ENCODE measurements at regions not wholly inside any gene's neighbourhood (a gene's known extent, or its start where the extent isn't known, plus 50 kb on each side); places are given as distances from the start of the nearest gene placed in this dataset.

- H3K4me3 ChIP-seq (ENCODE audit: low read depth, low read length) = no peak overlapping the region
- TF ChIP-seq, protein P1, sequence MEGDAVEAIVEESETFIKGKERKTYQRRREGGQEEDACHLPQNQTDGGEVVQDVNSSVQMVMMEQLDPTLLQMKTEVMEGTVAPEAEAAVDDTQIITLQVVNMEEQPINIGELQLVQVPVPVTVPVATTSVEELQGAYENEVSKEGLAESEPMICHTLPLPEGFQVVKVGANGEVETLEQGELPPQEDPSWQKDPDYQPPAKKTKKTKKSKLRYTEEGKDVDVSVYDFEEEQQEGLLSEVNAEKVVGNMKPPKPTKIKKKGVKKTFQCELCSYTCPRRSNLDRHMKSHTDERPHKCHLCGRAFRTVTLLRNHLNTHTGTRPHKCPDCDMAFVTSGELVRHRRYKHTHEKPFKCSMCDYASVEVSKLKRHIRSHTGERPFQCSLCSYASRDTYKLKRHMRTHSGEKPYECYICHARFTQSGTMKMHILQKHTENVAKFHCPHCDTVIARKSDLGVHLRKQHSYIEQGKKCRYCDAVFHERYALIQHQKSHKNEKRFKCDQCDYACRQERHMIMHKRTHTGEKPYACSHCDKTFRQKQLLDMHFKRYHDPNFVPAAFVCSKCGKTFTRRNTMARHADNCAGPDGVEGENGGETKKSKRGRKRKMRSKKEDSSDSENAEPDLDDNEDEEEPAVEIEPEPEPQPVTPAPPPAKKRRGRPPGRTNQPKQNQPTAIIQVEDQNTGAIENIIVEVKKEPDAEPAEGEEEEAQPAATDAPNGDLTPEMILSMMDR (IDR thresholded peaks at IDR 0.05; ENCODE audit: low read depth, low read length) = no peak
Observed at GRCh38 chr4:54819034-54819433, 161.3 kb downstream of the KIT start.

DNA sequence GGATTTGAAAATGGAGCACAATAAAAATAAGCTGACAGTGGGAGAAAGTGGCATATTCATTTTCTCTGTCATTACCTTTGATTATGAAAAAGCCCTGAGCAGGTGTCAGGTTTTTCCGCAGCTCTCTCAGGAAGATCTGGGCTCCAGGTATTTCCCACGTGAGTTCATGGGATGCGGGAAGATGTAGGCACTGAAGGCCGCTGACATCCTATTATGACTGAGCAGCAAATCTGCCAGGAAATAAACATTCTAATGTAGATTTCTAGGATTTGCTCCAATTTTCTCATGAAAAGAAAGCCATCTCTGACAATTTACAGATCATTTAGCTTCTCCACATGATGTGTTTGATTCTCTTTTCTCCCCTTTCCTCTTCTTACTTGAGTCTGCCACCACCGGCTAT is 160.7 kb downstream of the KIT start:
- H3K4me3 ChIP-seq (ENCODE audit: low read depth, low read length) = no peak overlapping the region
- TF ChIP-seq, protein P1 (IDR thresholded peaks at IDR 0.05; ENCODE audit: low read depth, low read length) = no peak

DNA sequence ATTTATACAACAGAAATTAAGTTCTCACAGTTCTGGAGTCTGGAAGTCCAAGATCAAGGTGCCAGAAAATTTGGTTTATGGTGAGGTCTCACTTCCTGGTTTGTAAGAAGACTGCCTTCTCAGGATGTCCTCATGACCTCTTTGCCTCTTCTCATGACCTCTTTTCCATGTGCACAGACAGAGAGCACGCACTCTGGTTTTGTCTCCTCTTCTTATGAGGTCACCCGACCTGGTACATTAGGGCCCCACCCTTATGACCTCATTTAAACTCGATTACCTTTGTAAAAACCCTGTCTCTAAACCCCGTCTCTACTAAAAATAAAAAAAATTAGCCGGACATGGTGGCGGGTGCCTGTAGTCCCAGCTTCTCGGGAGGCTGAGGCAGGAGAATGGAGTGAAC is 155.9 kb downstream of the KIT start:
- no peak overlapping the region for H3K4me3 ChIP-seq (ENCODE audit: low read depth, low read length)
- TF ChIP-seq, protein P1 (IDR thresholded peaks at IDR 0.05; ENCODE audit: low read depth, low read length) = no peak

DNA sequence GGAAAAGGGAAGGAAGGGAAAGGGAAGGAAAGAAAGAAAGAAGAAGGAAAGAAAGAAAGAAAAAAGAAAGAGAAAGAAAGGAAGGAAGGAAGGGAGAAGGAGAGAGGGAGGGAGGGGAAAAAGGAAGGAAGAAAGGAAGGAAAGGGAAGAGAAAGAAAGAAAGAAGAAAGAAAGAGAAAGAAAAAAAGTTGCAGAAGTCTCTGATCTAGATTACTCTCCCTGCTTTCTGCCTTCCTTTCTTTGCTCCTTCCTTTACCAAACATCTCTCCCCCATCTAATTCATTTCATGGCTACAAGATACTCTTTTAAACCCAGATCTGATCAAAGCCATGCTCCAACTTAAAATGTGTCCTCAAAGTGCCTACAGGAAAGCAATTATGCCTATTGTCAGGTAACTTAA is 148.6 kb downstream of the KIT start:
- no peak overlapping the region for H3K4me3 ChIP-seq (ENCODE audit: low read depth, low read length)
- TF ChIP-seq, protein P1 (IDR thresholded peaks at IDR 0.05; ENCODE audit: low read depth, low read length) = no peak

- TF ChIP-seq, protein P1 (IDR thresholded peaks at IDR 0.05; ENCODE audit: low read depth, low read length) = no peak
- no peak overlapping the region for H3K4me3 ChIP-seq (ENCODE audit: low read depth, low read length)
Observed at GRCh38 chr4:54802336-54802735, 144.6 kb downstream of the KIT start.

GRCh38 chr4:54800831-54801530 is 143.2 kb downstream of the KIT start:
- TF ChIP-seq, protein P1 (IDR thresholded peaks at IDR 0.05; ENCODE audit: low read depth, low read length) = no peak
- no peak overlapping the region for H3K4me3 ChIP-seq (ENCODE audit: low read depth, low read length)

DNA sequence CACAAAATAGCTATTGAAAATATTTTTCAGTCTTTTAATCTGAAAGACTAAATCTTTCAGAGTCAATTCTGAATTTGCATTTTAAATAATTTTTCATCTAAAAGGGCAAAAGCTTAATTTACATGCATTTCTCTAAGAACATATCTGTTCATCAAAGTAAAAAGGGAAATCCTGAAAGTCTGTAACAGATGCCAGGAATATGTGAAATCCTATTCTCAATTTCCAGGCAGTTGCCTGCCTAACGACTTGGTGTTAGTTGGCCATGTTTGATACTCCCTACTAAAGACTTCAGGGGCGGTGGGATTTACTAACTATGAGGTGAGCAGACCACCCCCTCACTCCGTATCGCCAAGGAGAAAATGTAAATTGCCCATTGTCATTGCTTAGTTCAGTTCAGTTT is 136.8 kb downstream of the KIT start:
- TF ChIP-seq, protein P1 (IDR thresholded peaks at IDR 0.05; ENCODE audit: low read depth, low read length) = no peak
- no peak overlapping the region for H3K4me3 ChIP-seq (ENCODE audit: low read depth, low read length)
